ENCODE measurements at regions not wholly inside any gene's neighbourhood (a gene's known extent, or its start where the extent isn't known, plus 50 kb on each side); places are given as distances from the start of the nearest gene placed in this dataset.

GRCh38 chr19:27652796-27653195 is 1560.2 kb downstream of the UQCRFS1 start:
- DNase-seq (ENCODE audit: low read depth) = no peak

- no peak for DNase-seq (ENCODE audit: low read depth)
Observed at GRCh38 chr19:27652281-27652680, 1560.7 kb downstream of the UQCRFS1 start.

- DNase-seq (ENCODE audit: low read depth) = no peak
Observed at GRCh38 chr19:27647423-27647822, 1565.5 kb downstream of the UQCRFS1 start.

- DNase-seq (ENCODE audit: low read depth) = no peak
Observed at GRCh38 chr19:27635401-27635800, 1577.5 kb downstream of the UQCRFS1 start.

GRCh38 chr19:27618006-27618405 is 1594.9 kb downstream of the UQCRFS1 start:
- no peak for DNase-seq (ENCODE audit: low read depth)

- DNase-seq (ENCODE audit: low read depth) = no peak
Observed at GRCh38 chr19:27580906-27581305, 1632.0 kb downstream of the UQCRFS1 start.

All from fibroblast of gingiva (primary cell).